ENCODE measurements at regions not wholly inside any gene's neighbourhood (a gene's known extent, or its start where the extent isn't known, plus 50 kb on each side); places are given as distances from the start of the nearest gene placed in this dataset.

DNA sequence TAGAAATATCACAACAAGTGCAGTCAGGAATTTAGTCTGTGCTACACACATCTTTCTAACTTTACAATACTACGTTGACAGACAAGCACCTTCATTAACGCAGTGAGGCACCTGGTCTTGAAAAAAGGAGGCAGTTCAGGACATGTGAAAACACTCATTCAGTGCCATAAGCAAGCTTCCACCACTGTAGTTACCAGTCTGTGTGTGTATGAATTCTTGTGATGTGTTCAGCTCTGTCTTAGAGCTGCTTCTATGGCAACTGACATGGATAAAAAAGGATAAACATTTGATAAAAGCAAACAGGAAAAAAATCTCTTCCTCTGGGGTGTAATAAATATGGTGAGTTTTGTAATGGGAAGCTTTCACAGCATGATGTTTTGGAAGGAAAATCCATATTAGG lies 623.8 kb upstream of the NXPH2 start:
- TF ChIP-seq EZH2 (IDR thresholded peaks at IDR 0.05; ENCODE audit: low read length, unreplicated experiment), result no peak
- TF ChIP-seq, protein P1, sequence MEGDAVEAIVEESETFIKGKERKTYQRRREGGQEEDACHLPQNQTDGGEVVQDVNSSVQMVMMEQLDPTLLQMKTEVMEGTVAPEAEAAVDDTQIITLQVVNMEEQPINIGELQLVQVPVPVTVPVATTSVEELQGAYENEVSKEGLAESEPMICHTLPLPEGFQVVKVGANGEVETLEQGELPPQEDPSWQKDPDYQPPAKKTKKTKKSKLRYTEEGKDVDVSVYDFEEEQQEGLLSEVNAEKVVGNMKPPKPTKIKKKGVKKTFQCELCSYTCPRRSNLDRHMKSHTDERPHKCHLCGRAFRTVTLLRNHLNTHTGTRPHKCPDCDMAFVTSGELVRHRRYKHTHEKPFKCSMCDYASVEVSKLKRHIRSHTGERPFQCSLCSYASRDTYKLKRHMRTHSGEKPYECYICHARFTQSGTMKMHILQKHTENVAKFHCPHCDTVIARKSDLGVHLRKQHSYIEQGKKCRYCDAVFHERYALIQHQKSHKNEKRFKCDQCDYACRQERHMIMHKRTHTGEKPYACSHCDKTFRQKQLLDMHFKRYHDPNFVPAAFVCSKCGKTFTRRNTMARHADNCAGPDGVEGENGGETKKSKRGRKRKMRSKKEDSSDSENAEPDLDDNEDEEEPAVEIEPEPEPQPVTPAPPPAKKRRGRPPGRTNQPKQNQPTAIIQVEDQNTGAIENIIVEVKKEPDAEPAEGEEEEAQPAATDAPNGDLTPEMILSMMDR (conservative IDR thresholded peaks at IDR 0.05; ENCODE audit: low read depth, low read length), result no peak
